Left lobe of liver (tissue), 2 donors: ENCODE measurements at regions not wholly inside any gene's neighbourhood (a gene's known extent, or its start where the extent isn't known, plus 50 kb on each side); places are given as distances from the start of the nearest gene placed in this dataset.

Experiments used
- ATAC-seq: fragments of 200-7000 bp; cut with Tn5 transposase; one replicate; pipeline ENCODE4 v1.9.1; 2020; ENCODE audit warnings: mild to moderate bottlenecking, moderate library complexity
- DNase-seq: peaks from one replicate; pipeline ENCODE4 v3.0.0-alpha.2; 2020; ENCODE audit warnings: low spot score
- donor health status: DM: no; HTN: no; CAD: no; lungs with moderate emphysema.
- donor health status: DM: no; HTN: yes; CAD: no.

GRCh38 chr14:30295980-30296379 is 263.0 kb upstream of the G2E3 start:
- ATAC-seq (no peak), DNase-seq (no peak)

- DNase-seq (no peak), ATAC-seq (no peak)
Measured at GRCh38 chr14:30296931-30297405, 262.0 kb upstream of the G2E3 start.

- ATAC-seq (no peak), DNase-seq (no peak)
Measured at GRCh38 chr14:30297876-30298795, 260.8 kb upstream of the G2E3 start.

- no peak for ATAC-seq
- no peak for DNase-seq
Measured at GRCh38 chr14:30299915-30300314, 259.0 kb upstream of the G2E3 start.

GRCh38 chr14:30303350-30303749 is 255.6 kb upstream of the G2E3 start:
- ATAC-seq (no peak), DNase-seq (no peak)

GRCh38 chr14:30305346-30305745 is 253.6 kb upstream of the G2E3 start:
- DNase-seq (no peak), ATAC-seq (no peak)

- ATAC-seq: no peak
- DNase-seq: no peak
Measured at GRCh38 chr14:30309405-30309804, 249.6 kb upstream of the G2E3 start.

- DNase-seq (no peak), ATAC-seq (no peak)
Measured at GRCh38 chr14:30312214-30312613, 246.7 kb upstream of the G2E3 start.

GRCh38 chr14:30317729-30318128 is 241.2 kb upstream of the G2E3 start:
- DNase-seq (no peak), ATAC-seq (no peak)

GRCh38 chr14:30322819-30323218 is 236.1 kb upstream of the G2E3 start:
- no peak for DNase-seq
- no peak for ATAC-seq

GRCh38 chr14:30330033-30330432 is 228.9 kb upstream of the G2E3 start:
- ATAC-seq (no peak), DNase-seq (no peak)

- ATAC-seq (no peak), DNase-seq (no peak)
Measured at GRCh38 chr14:30330445-30330844, 228.5 kb upstream of the G2E3 start.

- ATAC-seq (no peak), DNase-seq (no peak)
Measured at GRCh38 chr14:30331030-30331429, 227.9 kb upstream of the G2E3 start.

GRCh38 chr14:30332374-30332773 is 226.6 kb upstream of the G2E3 start:
- ATAC-seq (no peak), DNase-seq (no peak)

- DNase-seq (no peak), ATAC-seq (no peak)
Measured at GRCh38 chr14:30333934-30334333, 225.0 kb upstream of the G2E3 start.

GRCh38 chr14:30337456-30337855 is 221.5 kb upstream of the G2E3 start:
- ATAC-seq: no peak
- DNase-seq: no peak

GRCh38 chr14:30339311-30339901 is 219.6 kb upstream of the G2E3 start:
- DNase-seq (no peak), ATAC-seq (no peak)

GRCh38 chr14:30340495-30340894 is 218.5 kb upstream of the G2E3 start:
- ATAC-seq: no peak

GRCh38 chr14:30345511-30345910 is 213.4 kb upstream of the G2E3 start:
- DNase-seq (no peak), ATAC-seq (no peak)

More at GRCh38 chr14:30340495-30340894, 218.5 kb upstream of the G2E3 start:
- no peak for DNase-seq

- DNase-seq (no peak), ATAC-seq (no peak)
Measured at GRCh38 chr14:30348445-30348844, 210.5 kb upstream of the G2E3 start.

GRCh38 chr14:30349520-30349919 is 209.4 kb upstream of the G2E3 start:
- no peak for ATAC-seq
- DNase-seq: no peak

GRCh38 chr14:30354439-30354838 is 204.5 kb upstream of the G2E3 start:
- ATAC-seq (no peak), DNase-seq (no peak)
